Suprapubic skin (tissue), 4 donors: ENCODE measurements at regions not wholly inside any gene's neighbourhood (a gene's known extent, or its start where the extent isn't known, plus 50 kb on each side); places are given as distances from the start of the nearest gene placed in this dataset.

ENCODE experiments used
- DNase-seq, 2 donors: peaks; one replicate each; pipeline ENCODE4 v3.0.0-alpha.2; 2019; ENCODE audit warnings: low spot score in 2 of 2
- H3K27ac ChIP-seq: fragments of 200-600 bp; sonication (generic); one replicate; pipeline ENCODE4 v1.5.1; 2019
- H3K27me3 ChIP-seq: fragments of 200-600 bp; sonication (generic); one replicate; pipeline ENCODE4 v1.5.1; 2019
- H3K36me3 ChIP-seq: fragments of 200-600 bp; sonication (generic); one replicate; pipeline ENCODE4 v1.5.1; 2019
- H3K4me1 ChIP-seq: fragments of 200-600 bp; sonication (generic); one replicate; pipeline ENCODE4 v1.5.1; 2019
- H3K4me3 ChIP-seq: fragments of 200-600 bp; sonication (generic); one replicate; pipeline ENCODE4 v1.5.1; 2019; ENCODE audit warnings: mild to moderate bottlenecking
- H3K9me3 ChIP-seq: fragments of 200-600 bp; sonication (generic); one replicate; pipeline ENCODE4 v1.5.1; 2019
- CTCF ChIP-seq, 2 donors: fragments of 200-600 bp in 1 of 2; fragments of 450-650 bp in 1 of 2; sonication (generic) in 1 of 2; IDR thresholded peaks; one replicate each; pipeline ENCODE4 v1.5.1; 2016 to 2019; ENCODE audit warnings: antibody characterized with exemption in 2 of 2, mild to moderate bottlenecking in 1 of 2, moderate library complexity in 1 of 2
- EP300 ChIP-seq: sonication (generic); formaldehyde crosslinking; IDR thresholded peaks from one replicate; pipeline ENCODE4 v1.6.1; 2017; ENCODE audit warnings: antibody characterized with exemption
- POLR2A ChIP-seq, 2 donors: fragments of 450-650 bp; IDR thresholded peaks; one replicate each; pipeline ENCODE4 v1.6.1; 2017; ENCODE audit warnings: antibody characterized with exemption in 2 of 2, mild to moderate bottlenecking in 2 of 2, moderate library complexity in 2 of 2
- POLR2AphosphoS5 ChIP-seq, 3 donors: sonication (generic); formaldehyde crosslinking; IDR thresholded peaks; one replicate each; pipeline ENCODE4 v1.6.1; 2017; ENCODE audit warnings: antibody characterized with exemption in 3 of 3
- WGBS: methylation state at CpG from one replicate; pipeline ENCODE4 v1.1.5; 2018; 5-methylcytosine and 5-hydroxymethylcytosine counted together

GRCh38 chr6:148179786-148180185, 162.9 kb upstream of the SASH1 start:
- H3K4me3 ChIP-seq: no peak overlapping the region
- no peak overlapping the region for H3K27ac ChIP-seq
- H3K4me1 ChIP-seq: no peaks in the 10 kb centered on the region
- H3K9me3 ChIP-seq: no peaks in the 10 kb centered on the region
- no peaks in the 10 kb centered on the region for H3K36me3 ChIP-seq
- TF ChIP-seq CTCF (IDR thresholded peaks at IDR 0.05) (peak in 1 of 2 donors; percentile 26), POLR2A (IDR thresholded peaks at IDR 0.05) (no peak), EP300 (no peak)
- no peak for DNase-seq
- 65% methylated on average over 1 of the region's 1 CpG for WGBS
- H3K27me3 ChIP-seq: no peaks in the 10 kb centered on the region

- no peaks in the 10 kb centered on the region for H3K36me3 ChIP-seq
- 88% methylated on average over 4 of the region's 4 CpGs for WGBS
- H3K27me3 ChIP-seq: no peaks in the 10 kb centered on the region
- H3K9me3 ChIP-seq: no peaks in the 10 kb centered on the region
- TF ChIP-seq POLR2A (IDR thresholded peaks at IDR 0.05) (no peak), EP300 (no peak), POLR2AphosphoS5 (IDR thresholded peaks at IDR 0.05) (no peak), CTCF (IDR thresholded peaks at IDR 0.05) (no peak)
- peaks cover 9% of the 10 kb centered on the region for H3K4me1 ChIP-seq
- no peak overlapping the region for H3K4me3 ChIP-seq
- DNase-seq: no peak
- H3K27ac ChIP-seq: no peak overlapping the region
Measured at GRCh38 chr6:148182378-148182777, 160.3 kb upstream of the SASH1 start.

- Histone ChIP-seq H3K36me3 (no peaks in the 10 kb centered on the region), H3K27ac (no peak overlapping the region), H3K4me1 (peaks cover 11% of the 10 kb centered on the region), H3K27me3 (no peaks in the 10 kb centered on the region), H3K4me3 (no peak overlapping the region), H3K9me3 (no peaks in the 10 kb centered on the region)
- TF ChIP-seq POLR2A (IDR thresholded peaks at IDR 0.05): no peak
- TF ChIP-seq POLR2AphosphoS5 (IDR thresholded peaks at IDR 0.05): no peak
- 100% methylated on average over 2 of the region's 2 CpGs for WGBS
- no peak for DNase-seq
Measured at GRCh38 chr6:148183776-148184175, 158.9 kb upstream of the SASH1 start.

GRCh38 chr6:148186916-148187315, 155.7 kb upstream of the SASH1 start:
- no peaks in the 10 kb centered on the region for H3K9me3 ChIP-seq
- DNase-seq: no peak
- TF ChIP-seq POLR2AphosphoS5 (IDR thresholded peaks at IDR 0.05) (no peak), CTCF (IDR thresholded peaks at IDR 0.05) (no peak)
- H3K4me1 ChIP-seq: peaks cover 27% of the 10 kb centered on the region
- no peak overlapping the region for H3K27ac ChIP-seq
- H3K27me3 ChIP-seq: no peaks in the 10 kb centered on the region
- H3K36me3 ChIP-seq: no peaks in the 10 kb centered on the region
- 57% methylated on average over 5 of the region's 5 CpGs for WGBS
- H3K4me3 ChIP-seq: no peak overlapping the region

- WGBS: 67% methylated on average over 4 of the region's 4 CpGs
- H3K27ac ChIP-seq: peak overlapping the region; percentile 56
- H3K9me3 ChIP-seq: no peaks in the 10 kb centered on the region
- DNase-seq: no peak
- no peaks in the 10 kb centered on the region for H3K27me3 ChIP-seq
- H3K4me3 ChIP-seq: no peak overlapping the region
- TF ChIP-seq POLR2A (IDR thresholded peaks at IDR 0.05) (no peak), EP300 (no peak), CTCF (IDR thresholded peaks at IDR 0.05) (no peak)
- peaks cover 36% of the 10 kb centered on the region for H3K4me1 ChIP-seq
- no peaks in the 10 kb centered on the region for H3K36me3 ChIP-seq
Measured at GRCh38 chr6:148192310-148192709, 150.3 kb upstream of the SASH1 start.

- no peaks in the 10 kb centered on the region for H3K27me3 ChIP-seq
- 38% methylated on average over 5 of the region's 5 CpGs for WGBS
- H3K27ac ChIP-seq: peak overlapping the region; percentile 56
- H3K4me1 ChIP-seq: peaks cover 34% of the 10 kb centered on the region
- no peak for TF ChIP-seq CTCF (IDR thresholded peaks at IDR 0.05)
- no peaks in the 10 kb centered on the region for H3K9me3 ChIP-seq
- H3K4me3 ChIP-seq: no peak overlapping the region
- H3K36me3 ChIP-seq: no peaks in the 10 kb centered on the region
- no peak for DNase-seq
Measured at GRCh38 chr6:148193063-148193680, 149.5 kb upstream of the SASH1 start.
